ENCODE measurements at regions not wholly inside any gene's neighbourhood (a gene's known extent, or its start where the extent isn't known, plus 50 kb on each side); places are given as distances from the start of the nearest gene placed in this dataset.

- TF ChIP-seq CTCF (IDR thresholded peaks at IDR 0.05; ENCODE audit: poor library complexity) (no peak), EZH2 (IDR thresholded peaks at IDR 0.05; ENCODE audit: borderline replicate concordance) (no peak), EZH2phosphoT487 (IDR thresholded peaks at IDR 0.05; ENCODE audit: low read depth, severe bottlenecking, unreplicated experiment) (no peak)
Observed at GRCh38 chr11:30707110-30707509, 121.0 kb upstream of the MPPED2 start.

Measured in hepatocyte (in vitro differentiated cells).